Panc1 (cell line): ENCODE measurements at regions not wholly inside any gene's neighbourhood (a gene's known extent, or its start where the extent isn't known, plus 50 kb on each side); places are given as distances from the start of the nearest gene placed in this dataset.

Source experiments
- ATAC-seq: fragments of 200-7000 bp; cut with Tn5 transposase; 2 replicates; pipeline ENCODE4 v1.9.1; 2020; ENCODE audit warnings: mild to moderate bottlenecking, moderate library complexity
- BruUV-seq: library from RNA; stranded (reverse); fragments of 400-500 nt; replicated peaks from 2 replicates; lab custom pipeline; 2021; lab: Mats Ljungman, UMichigan
- CTCF ChIA-PET: fragments of 300-600 bp; sonication (Branson Sonifier 250); formaldehyde crosslinking; loops from one replicate; lab custom pipeline; 2022; ENCODE audit warnings: antibody characterized with exemption; lab: Charles Lee
- POLR2A ChIA-PET: fragments of 300-600 bp; sonication (Branson Sonifier 250); formaldehyde crosslinking; loops from one replicate; lab custom pipeline; 2022; ENCODE audit warnings: antibody characterized with exemption; lab: Charles Lee
- DNase-seq: peaks from one replicate; pipeline ENCODE4 v3.0.0-alpha.2; 2010; ENCODE audit warnings: low read depth, low spot score
- H3K27ac ChIP-seq: 2 replicates; pipeline ENCODE4 v1.5.1; 2011; ENCODE audit warnings: mild to moderate bottlenecking, low read length, inconsistent platforms
- H3K27me3 ChIP-seq: fragments of 200-500 bp; sonication (Bioruptor generic); 2 replicates; pipeline ENCODE4 v1.6.0; 2014; ENCODE audit warnings: low read length, inconsistent platforms; ENCODE audit not compliant: control insufficient read depth, insufficient read depth
- H3K36me3 ChIP-seq: fragments of 200-500 bp; sonication (Bioruptor generic); 2 replicates; pipeline ENCODE4 v1.5.1; 2014; ENCODE audit warnings: inconsistent platforms, mild to moderate bottlenecking, low read length, moderate library complexity; ENCODE audit not compliant: control insufficient read depth, insufficient read depth
- H3K4me1 ChIP-seq: 2 replicates; pipeline ENCODE4 v1.5.1; 2011; ENCODE audit warnings: inconsistent platforms, mild to moderate bottlenecking, low read length, moderate library complexity; ENCODE audit not compliant: control insufficient read depth, insufficient read depth
- H3K4me3 ChIP-seq, 2 experiments: 2 replicates each; pipeline ENCODE4 v1.5.1; 2011 to 2012; ENCODE audit warnings: low read depth in 2 of 2, low read length in 2 of 2, mild to moderate bottlenecking in 2 of 2, inconsistent platforms in 1 of 2, moderate library complexity in 1 of 2
- H3K9me3 ChIP-seq: fragments of 200-500 bp; sonication (Bioruptor generic); 2 replicates; pipeline ENCODE4 v1.5.1; 2014; ENCODE audit warnings: low read depth, mild to moderate bottlenecking, inconsistent platforms, low read length, moderate library complexity; ENCODE audit not compliant: control insufficient read depth, insufficient read depth
- POLR2AphosphoS5 ChIP-seq: IDR thresholded peaks from 2 replicates; pipeline ENCODE4 v1.6.1; 2012; ENCODE audit warnings: mild to moderate bottlenecking, low read depth, low read length, moderate library complexity
- SIN3A ChIP-seq: IDR thresholded peaks from 2 replicates; pipeline ENCODE4 v1.6.1; 2012; ENCODE audit warnings: low read depth, mild to moderate bottlenecking, low read length, moderate library complexity, borderline replicate concordance; ENCODE audit not compliant: insufficient read depth
- TCF7L2 ChIP-seq: IDR thresholded peaks from 2 replicates; pipeline ENCODE4 v1.6.1; 2011; ENCODE audit warnings: mild to moderate bottlenecking, low read depth, low read length, inconsistent platforms
- in situ Hi-C: cut with HindIII; loops from 2 replicates; pipeline ENCODE4 v1.10.0; 2016; ENCODE audit warnings: low sequenced_read_pairs, low pct_unique_long_range_greater_than_20kb
- intact Hi-C: fragments of 100-400 bp; cut with micrococcal nuclease; formaldehyde crosslinking; loops from one replicate; pipeline ENCODE4 v1.10.0; 2022; ENCODE audit not compliant: unreplicated experiment
- TF ChIP-seq, protein P1 (sequence below): fragments of 450-650 bp; IDR thresholded peaks from 2 replicates; pipeline ENCODE4 v1.5.1; 2017; ENCODE audit warnings: mild to moderate bottlenecking
- TF ChIP-seq, protein P2 (sequence below), 2 experiments: IDR thresholded peaks; 2 replicates each; pipeline ENCODE4 v1.6.1; 2011 to 2012; ENCODE audit warnings: low read depth in 2 of 2, control low read depth in 1 of 2, low read length in 1 of 2, mild to moderate bottlenecking in 1 of 2, moderate library complexity in 1 of 2; ENCODE audit not compliant: insufficient read depth in 1 of 2

DNA sequence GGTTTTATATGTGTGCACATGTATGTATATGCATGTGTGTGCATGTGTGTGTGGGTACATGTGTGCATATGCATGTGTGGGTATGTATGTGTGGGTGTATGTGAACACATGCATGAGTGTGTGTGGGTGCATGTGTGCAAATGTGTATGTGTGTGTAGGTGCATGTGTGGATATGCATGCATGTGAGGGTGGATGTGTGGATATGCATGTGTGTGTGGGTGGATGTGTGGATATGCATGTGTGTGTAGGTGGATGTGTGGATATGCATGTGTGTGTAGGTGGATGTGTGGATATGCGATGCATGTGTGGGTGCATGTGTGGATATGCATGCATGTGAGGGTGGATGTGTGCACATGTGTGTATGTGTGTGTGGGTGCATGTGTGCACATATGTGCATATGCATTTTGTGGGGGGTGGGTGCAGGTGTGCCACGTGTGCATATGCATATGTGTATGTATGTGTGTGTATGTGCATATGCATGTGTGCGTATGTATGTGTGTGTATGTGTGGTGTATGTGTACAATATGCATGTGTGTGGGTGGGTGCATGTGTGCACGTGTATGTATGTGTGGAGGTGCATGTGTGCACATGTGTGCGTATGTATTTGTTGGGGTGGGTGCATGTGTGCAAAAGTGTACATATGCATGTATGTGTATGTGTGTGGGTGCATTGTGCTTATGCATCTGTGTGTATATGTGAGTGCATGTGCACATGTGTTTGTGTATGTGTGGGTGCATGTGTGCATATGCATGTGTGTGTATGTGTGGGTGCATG lies 144.2 kb downstream of the GAS1 start:
- in situ Hi-C loops, result no loop called here
- no peaks in the 10 kb centered on the region for H3K27me3 ChIP-seq
- no peaks in the 10 kb centered on the region for H3K36me3 ChIP-seq
- no peaks in the 10 kb centered on the region for H3K4me1 ChIP-seq
- H3K9me3 ChIP-seq, result no peaks in the 10 kb centered on the region
- H3K27ac ChIP-seq, result no peak overlapping the region
- ATAC-seq, result no peak
- CTCF ChIA-PET, result no interaction called here
- no peak overlapping the region for H3K4me3 ChIP-seq
- intact Hi-C loops, result no loop called here
- TF ChIP-seq TCF7L2, result no peak
- TF ChIP-seq, protein P1, sequence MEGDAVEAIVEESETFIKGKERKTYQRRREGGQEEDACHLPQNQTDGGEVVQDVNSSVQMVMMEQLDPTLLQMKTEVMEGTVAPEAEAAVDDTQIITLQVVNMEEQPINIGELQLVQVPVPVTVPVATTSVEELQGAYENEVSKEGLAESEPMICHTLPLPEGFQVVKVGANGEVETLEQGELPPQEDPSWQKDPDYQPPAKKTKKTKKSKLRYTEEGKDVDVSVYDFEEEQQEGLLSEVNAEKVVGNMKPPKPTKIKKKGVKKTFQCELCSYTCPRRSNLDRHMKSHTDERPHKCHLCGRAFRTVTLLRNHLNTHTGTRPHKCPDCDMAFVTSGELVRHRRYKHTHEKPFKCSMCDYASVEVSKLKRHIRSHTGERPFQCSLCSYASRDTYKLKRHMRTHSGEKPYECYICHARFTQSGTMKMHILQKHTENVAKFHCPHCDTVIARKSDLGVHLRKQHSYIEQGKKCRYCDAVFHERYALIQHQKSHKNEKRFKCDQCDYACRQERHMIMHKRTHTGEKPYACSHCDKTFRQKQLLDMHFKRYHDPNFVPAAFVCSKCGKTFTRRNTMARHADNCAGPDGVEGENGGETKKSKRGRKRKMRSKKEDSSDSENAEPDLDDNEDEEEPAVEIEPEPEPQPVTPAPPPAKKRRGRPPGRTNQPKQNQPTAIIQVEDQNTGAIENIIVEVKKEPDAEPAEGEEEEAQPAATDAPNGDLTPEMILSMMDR, result no peak
- TF ChIP-seq, protein P2, sequence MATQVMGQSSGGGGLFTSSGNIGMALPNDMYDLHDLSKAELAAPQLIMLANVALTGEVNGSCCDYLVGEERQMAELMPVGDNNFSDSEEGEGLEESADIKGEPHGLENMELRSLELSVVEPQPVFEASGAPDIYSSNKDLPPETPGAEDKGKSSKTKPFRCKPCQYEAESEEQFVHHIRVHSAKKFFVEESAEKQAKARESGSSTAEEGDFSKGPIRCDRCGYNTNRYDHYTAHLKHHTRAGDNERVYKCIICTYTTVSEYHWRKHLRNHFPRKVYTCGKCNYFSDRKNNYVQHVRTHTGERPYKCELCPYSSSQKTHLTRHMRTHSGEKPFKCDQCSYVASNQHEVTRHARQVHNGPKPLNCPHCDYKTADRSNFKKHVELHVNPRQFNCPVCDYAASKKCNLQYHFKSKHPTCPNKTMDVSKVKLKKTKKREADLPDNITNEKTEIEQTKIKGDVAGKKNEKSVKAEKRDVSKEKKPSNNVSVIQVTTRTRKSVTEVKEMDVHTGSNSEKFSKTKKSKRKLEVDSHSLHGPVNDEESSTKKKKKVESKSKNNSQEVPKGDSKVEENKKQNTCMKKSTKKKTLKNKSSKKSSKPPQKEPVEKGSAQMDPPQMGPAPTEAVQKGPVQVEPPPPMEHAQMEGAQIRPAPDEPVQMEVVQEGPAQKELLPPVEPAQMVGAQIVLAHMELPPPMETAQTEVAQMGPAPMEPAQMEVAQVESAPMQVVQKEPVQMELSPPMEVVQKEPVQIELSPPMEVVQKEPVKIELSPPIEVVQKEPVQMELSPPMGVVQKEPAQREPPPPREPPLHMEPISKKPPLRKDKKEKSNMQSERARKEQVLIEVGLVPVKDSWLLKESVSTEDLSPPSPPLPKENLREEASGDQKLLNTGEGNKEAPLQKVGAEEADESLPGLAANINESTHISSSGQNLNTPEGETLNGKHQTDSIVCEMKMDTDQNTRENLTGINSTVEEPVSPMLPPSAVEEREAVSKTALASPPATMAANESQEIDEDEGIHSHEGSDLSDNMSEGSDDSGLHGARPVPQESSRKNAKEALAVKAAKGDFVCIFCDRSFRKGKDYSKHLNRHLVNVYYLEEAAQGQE (IDR thresholded peaks at IDR 0.05; ENCODE audit: insufficient read depth in 1 of 2, low read depth in 2 of 2, low read length in 1 of 2), result no peak
- TF ChIP-seq POLR2AphosphoS5, result no peak
- TF ChIP-seq SIN3A, result no peak
- no peak for DNase-seq
- POLR2A ChIA-PET, result no interaction called here
- no TSS peak for BruUV-seq

DNA sequence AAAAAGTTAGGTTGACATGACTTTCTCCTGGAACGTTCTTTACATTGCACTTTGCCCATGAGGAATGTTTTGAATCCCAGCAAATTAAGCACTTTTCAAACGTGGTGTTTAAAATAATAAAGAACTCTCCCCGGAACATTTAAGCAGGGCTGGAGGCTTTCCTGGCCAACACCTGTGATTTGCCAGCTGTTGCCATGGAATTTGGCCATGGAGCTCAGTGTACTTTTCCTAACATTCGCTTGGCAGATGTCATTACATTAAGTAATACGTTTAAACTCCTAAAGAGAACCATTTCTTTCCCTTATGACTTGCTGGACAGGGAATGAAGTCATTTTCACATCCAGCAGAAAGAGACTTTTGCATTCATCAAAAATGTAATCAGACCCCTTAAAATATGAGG lies 146.1 kb downstream of the GAS1 start:
- no peak overlapping the region for H3K27ac ChIP-seq
- TF ChIP-seq, protein P1, result no peak
- TF ChIP-seq TCF7L2 (no peak), SIN3A (no peak), POLR2AphosphoS5 (no peak)
- TF ChIP-seq, protein P2 (IDR thresholded peaks at IDR 0.05; ENCODE audit: insufficient read depth in 1 of 2, low read depth in 2 of 2, low read length in 1 of 2), result no peak
- no peak overlapping the region for H3K4me3 ChIP-seq
- intact Hi-C loops, result no loop called here
- no peaks in the 10 kb centered on the region for H3K27me3 ChIP-seq
- DNase-seq (no peak), ATAC-seq (no peak)
- in situ Hi-C loops, result no loop called here
- no peaks in the 10 kb centered on the region for H3K4me1 ChIP-seq
- ChIA-PET CTCF (no interaction called here), POLR2A (no interaction called here)
- no peaks in the 10 kb centered on the region for H3K9me3 ChIP-seq
- no peaks in the 10 kb centered on the region for H3K36me3 ChIP-seq
- no TSS peak for BruUV-seq
